ENCODE measurements at regions not wholly inside any gene's neighbourhood (a gene's known extent, or its start where the extent isn't known, plus 50 kb on each side); places are given as distances from the start of the nearest gene placed in this dataset.
"Not testable (repeated sequence)": the region's sequence is repeated elsewhere in the genome, so short reads cannot be mapped to it uniquely, and the experiment has no call there.

DNA sequence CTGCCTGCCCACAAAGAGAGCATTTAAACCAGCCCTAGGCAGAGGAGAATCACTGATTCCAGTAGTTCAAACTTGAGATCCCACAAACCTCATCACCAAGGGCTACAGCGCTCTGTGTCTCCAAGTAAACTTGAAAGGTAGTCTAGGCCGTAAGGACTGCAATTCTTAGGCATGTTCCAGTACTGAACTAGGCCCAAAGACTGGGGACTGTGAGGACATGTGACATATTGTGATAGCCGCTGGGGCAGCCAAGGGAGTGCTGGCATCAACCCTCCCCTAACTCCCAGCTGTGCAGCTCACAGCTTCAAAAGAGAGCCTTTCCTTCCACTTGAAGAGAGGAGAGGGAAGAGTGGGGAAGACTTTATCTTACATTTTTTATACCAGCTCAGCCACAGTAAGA is 291.0 kb upstream of the PRR16 start:
- DNase-seq = no peak
- Histone ChIP-seq H3K4me1 (no peaks in the 10 kb centered on the region), H3K4me3 (no peak overlapping the region), H3K36me3 (no peaks in the 10 kb centered on the region), H3K9me3 (no peaks in the 10 kb centered on the region), H3K27ac (no peak overlapping the region), H3K27me3 (no peaks in the 10 kb centered on the region)
- 86 to 94% (median 89%) methylated on average over 3 of the region's 3 CpGs for WGBS, 5 donors
- intact Hi-C loops (cut with DNase I; ENCODE audit: low total_unique reads) = no loop called here
- TF ChIP-seq POLR2AphosphoS5 (IDR thresholded peaks at IDR 0.05) (no peak), POLR2A (IDR thresholded peaks at IDR 0.05) (no peak), EP300 (IDR thresholded peaks at IDR 0.05) (no peak)
- TF ChIP-seq, protein P1, sequence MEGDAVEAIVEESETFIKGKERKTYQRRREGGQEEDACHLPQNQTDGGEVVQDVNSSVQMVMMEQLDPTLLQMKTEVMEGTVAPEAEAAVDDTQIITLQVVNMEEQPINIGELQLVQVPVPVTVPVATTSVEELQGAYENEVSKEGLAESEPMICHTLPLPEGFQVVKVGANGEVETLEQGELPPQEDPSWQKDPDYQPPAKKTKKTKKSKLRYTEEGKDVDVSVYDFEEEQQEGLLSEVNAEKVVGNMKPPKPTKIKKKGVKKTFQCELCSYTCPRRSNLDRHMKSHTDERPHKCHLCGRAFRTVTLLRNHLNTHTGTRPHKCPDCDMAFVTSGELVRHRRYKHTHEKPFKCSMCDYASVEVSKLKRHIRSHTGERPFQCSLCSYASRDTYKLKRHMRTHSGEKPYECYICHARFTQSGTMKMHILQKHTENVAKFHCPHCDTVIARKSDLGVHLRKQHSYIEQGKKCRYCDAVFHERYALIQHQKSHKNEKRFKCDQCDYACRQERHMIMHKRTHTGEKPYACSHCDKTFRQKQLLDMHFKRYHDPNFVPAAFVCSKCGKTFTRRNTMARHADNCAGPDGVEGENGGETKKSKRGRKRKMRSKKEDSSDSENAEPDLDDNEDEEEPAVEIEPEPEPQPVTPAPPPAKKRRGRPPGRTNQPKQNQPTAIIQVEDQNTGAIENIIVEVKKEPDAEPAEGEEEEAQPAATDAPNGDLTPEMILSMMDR (IDR thresholded peaks at IDR 0.05) = no peak

DNA sequence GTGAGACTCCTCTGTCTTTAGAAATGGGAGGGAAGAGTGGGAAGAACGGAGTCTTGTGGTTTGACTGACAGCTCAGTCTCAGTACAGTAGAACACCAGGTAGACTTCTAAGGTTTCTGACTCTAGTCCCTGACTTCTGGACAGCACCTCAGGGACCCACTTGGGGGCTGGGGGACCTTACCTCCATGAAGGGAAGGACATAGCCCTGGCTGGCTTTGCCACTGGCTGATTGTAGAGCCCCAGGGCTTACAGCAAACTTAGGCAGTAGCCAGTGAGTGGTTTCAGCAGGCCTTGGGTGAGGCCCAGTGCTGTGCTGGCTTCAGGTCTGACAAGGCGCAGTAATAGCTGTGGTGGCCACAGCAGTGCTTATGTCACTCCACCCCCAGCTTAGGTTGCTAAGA is 290.0 kb upstream of the PRR16 start:
- Histone ChIP-seq H3K9me3 (no peaks in the 10 kb centered on the region), H3K27me3 (no peaks in the 10 kb centered on the region), H3K36me3 (no peaks in the 10 kb centered on the region), H3K27ac (no peak overlapping the region), H3K4me3 (no peak overlapping the region), H3K4me1 (no peaks in the 10 kb centered on the region)
- TF ChIP-seq, protein P1 (IDR thresholded peaks at IDR 0.05) = no peak
- TF ChIP-seq POLR2A (IDR thresholded peaks at IDR 0.05) (no peak), EP300 (IDR thresholded peaks at IDR 0.05) (no peak), POLR2AphosphoS5 (IDR thresholded peaks at IDR 0.05) (no peak)
- DNase-seq = no peak
- intact Hi-C loops (cut with DNase I; ENCODE audit: low total_unique reads) = no loop called here
- WGBS, 5 donors = 81 to 100% (median 86%) methylated on average over 2 of the region's 2 CpGs

DNA sequence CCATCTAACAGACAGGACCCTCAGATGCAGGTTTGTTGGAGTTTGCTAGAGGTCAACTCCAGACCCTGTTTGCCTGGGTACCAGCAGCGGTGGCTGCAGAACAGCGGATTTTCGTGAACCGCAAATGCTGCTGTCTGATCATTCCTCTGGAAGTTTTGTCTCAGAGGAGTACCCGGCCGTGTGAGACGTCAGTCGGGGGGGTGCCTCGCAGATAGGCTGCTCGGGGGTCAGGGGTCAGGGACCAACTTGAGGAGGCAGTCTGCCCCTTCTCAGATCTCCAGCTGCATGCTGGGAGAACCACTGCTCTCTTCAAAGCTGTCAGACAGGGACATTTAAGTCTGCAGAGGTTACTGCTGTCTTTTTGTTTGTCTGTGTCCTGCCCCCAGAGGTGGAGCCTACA is 282.9 kb upstream of the PRR16 start:
- DNase-seq; H3K4me1 ChIP-seq; intact Hi-C loops (cut with DNase I; ENCODE audit: low total_unique reads); H3K9me3 ChIP-seq; H3K27me3 ChIP-seq; H3K36me3 ChIP-seq; H3K4me3 ChIP-seq; H3K27ac ChIP-seq: not testable (repeated sequence)
- WGBS, 5 donors = 80 to 94% (median 91%) methylated on average over 10 of the region's 10 CpGs

DNA sequence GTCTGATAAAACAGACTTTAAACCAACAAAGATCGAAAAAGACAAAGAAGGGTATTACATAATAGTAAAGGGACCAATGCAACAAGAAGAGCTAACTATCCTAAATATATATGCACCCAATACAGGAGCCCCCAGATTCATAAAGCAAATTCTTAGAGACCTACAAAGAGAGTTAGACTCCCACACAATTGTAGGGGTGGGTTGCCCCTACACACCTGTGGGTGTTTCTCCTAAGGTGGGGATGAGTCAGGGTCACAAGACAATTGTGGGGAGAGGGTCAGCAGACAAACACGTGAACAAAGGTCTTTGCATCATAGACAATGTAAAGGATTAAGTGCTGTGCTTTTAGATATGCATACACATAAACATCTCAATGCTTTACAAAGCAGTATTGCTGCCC is 269.4 kb upstream of the PRR16 start:
- WGBS, 5 donors = 54 to 76% (median 72%) methylated on average over 2 of the region's 2 CpGs
- intact Hi-C loops (cut with DNase I; ENCODE audit: low total_unique reads); DNase-seq: not testable (repeated sequence)

DNA sequence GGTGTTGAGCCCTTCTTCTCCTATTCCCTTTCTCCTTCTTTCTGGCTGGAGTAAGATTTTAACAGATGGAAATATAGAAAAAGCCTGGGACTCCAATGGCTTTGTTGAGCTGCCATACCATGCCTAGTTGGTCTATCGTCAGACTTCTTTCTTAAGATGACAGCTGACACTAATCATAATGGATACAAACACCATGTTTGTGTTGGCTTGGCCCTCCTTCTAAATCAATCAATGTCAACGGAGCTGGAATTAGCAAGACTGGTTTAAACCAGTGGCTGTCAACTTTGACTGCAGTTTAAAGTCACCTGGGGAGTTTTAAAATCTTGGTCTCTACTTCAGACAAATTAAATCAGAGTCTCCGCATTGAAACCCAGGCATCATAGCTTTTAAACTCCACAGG is 264.5 kb upstream of the PRR16 start:
- TF ChIP-seq POLR2A (IDR thresholded peaks at IDR 0.05) = no peak
- TF ChIP-seq, protein P1 (IDR thresholded peaks at IDR 0.05) = no peak
- no peak for TF ChIP-seq POLR2AphosphoS5 (IDR thresholded peaks at IDR 0.05)
- no peak for TF ChIP-seq EP300 (IDR thresholded peaks at IDR 0.05)

More for the DNA sequence above, 269.4 kb upstream of the PRR16 start:
- not testable (repeated sequence) for H3K9me3 ChIP-seq, H3K4me3 ChIP-seq, H3K36me3 ChIP-seq, H3K27me3 ChIP-seq, H3K27ac ChIP-seq, H3K4me1 ChIP-seq

DNA sequence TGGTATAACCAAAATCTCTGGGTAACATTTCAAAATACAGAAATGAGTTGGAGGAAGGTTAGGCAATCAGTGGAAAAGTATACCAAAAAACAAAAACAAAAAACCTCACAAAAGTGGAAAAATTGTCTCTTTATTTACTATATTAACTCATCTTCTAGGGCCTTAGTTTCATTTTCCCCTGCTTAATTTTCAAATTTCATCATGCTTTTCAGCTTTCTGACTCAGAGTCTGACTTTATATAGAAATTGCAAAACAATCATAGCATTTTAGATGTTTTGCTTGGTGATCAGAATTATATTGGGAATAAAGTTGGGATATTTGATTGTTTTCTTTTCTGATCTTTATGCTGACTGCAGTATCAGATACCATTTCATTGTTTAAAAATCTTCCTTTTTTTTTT is 257.0 kb upstream of the PRR16 start:
- intact Hi-C loops (cut with DNase I; ENCODE audit: low total_unique reads) = no loop called here
- TF ChIP-seq POLR2AphosphoS5 (IDR thresholded peaks at IDR 0.05) = no peak
- TF ChIP-seq, protein P1 (IDR thresholded peaks at IDR 0.05) = no peak
- Histone ChIP-seq H3K36me3 (no peaks in the 10 kb centered on the region), H3K4me3 (no peak overlapping the region), H3K27me3 (no peaks in the 10 kb centered on the region), H3K9me3 (no peaks in the 10 kb centered on the region), H3K27ac (no peak overlapping the region), H3K4me1 (no peaks in the 10 kb centered on the region)
- DNase-seq = no peak

More for the DNA sequence above, 264.5 kb upstream of the PRR16 start:
- no peak for DNase-seq
- H3K27ac ChIP-seq = no peak overlapping the region
- WGBS, 5 donors = 19 to 46% (median 30%) methylated on average over 3 of the region's 3 CpGs
- H3K9me3 ChIP-seq = no peaks in the 10 kb centered on the region
- H3K27me3 ChIP-seq = no peaks in the 10 kb centered on the region
- intact Hi-C loops (cut with DNase I; ENCODE audit: low total_unique reads) = no loop called here
- no peaks in the 10 kb centered on the region for H3K36me3 ChIP-seq
- H3K4me3 ChIP-seq = no peak overlapping the region
- no peaks in the 10 kb centered on the region for H3K4me1 ChIP-seq
